ENCODE measurements at regions not wholly inside any gene's neighbourhood (a gene's known extent, or its start where the extent isn't known, plus 50 kb on each side); places are given as distances from the start of the nearest gene placed in this dataset.

GRCh38 chr11:42524534-42525227 lies 787.1 kb upstream of the API5 start:
- no peak for FAIRE-seq

- FAIRE-seq, result no peak
Observed at GRCh38 chr11:42526426-42526825, 785.4 kb upstream of the API5 start.

- FAIRE-seq, result no peak
Observed at GRCh38 chr11:42528471-42528870, 783.3 kb upstream of the API5 start.

- no peak for FAIRE-seq
Observed at GRCh38 chr11:42528911-42529310, 782.9 kb upstream of the API5 start.

GRCh38 chr11:42536611-42537360 lies 775.0 kb upstream of the API5 start:
- no peak for FAIRE-seq

GRCh38 chr11:42542336-42542735 lies 769.5 kb upstream of the API5 start:
- FAIRE-seq, result no peak

- no peak for FAIRE-seq
Observed at GRCh38 chr11:42543844-42544419, 767.9 kb upstream of the API5 start.

- FAIRE-seq, result no peak
Observed at GRCh38 chr11:42544726-42545125, 767.1 kb upstream of the API5 start.

- FAIRE-seq, result no peak
Observed at GRCh38 chr11:42545954-42546353, 765.8 kb upstream of the API5 start.

- no peak for FAIRE-seq
Observed at GRCh38 chr11:42552786-42553185, 759.0 kb upstream of the API5 start.

GRCh38 chr11:42555190-42555589 lies 756.6 kb upstream of the API5 start:
- FAIRE-seq, result no peak

- FAIRE-seq, result no peak
Observed at GRCh38 chr11:42571131-42571877, 740.5 kb upstream of the API5 start.

GRCh38 chr11:42571878-42572610 lies 739.8 kb upstream of the API5 start:
- FAIRE-seq, result no peak

GRCh38 chr11:42576318-42576717 lies 735.5 kb upstream of the API5 start:
- FAIRE-seq, result no peak

- FAIRE-seq, result no peak
Observed at GRCh38 chr11:42589286-42589685, 722.5 kb upstream of the API5 start.

- no peak for FAIRE-seq
Observed at GRCh38 chr11:42591841-42592240, 720.0 kb upstream of the API5 start.

- no peak for FAIRE-seq
Observed at GRCh38 chr11:42593441-42593840, 718.4 kb upstream of the API5 start.

GRCh38 chr11:42595876-42596275 lies 715.9 kb upstream of the API5 start:
- no peak for FAIRE-seq

- FAIRE-seq, result no peak
Observed at GRCh38 chr11:42596576-42597145, 715.1 kb upstream of the API5 start.

GRCh38 chr11:42598341-42598740 lies 713.5 kb upstream of the API5 start:
- no peak for FAIRE-seq

GRCh38 chr11:42620796-42621195 lies 691.0 kb upstream of the API5 start:
- no peak for FAIRE-seq
